SK-N-SH (cell line): ENCODE measurements at regions not wholly inside any gene's neighbourhood (a gene's known extent, or its start where the extent isn't known, plus 50 kb on each side); places are given as distances from the start of the nearest gene placed in this dataset.

ENCODE experiments used
- EZH2phosphoT487 ChIP-seq: fragments of 200-600 bp; sonication (generic); IDR thresholded peaks from 2 replicates; pipeline ENCODE4 v1.6.1; 2017; ENCODE audit warnings: low read depth, mixed run types, mild to moderate bottlenecking, antibody characterized with exemption, moderate library complexity, borderline replicate concordance
- POLR2AphosphoS5 ChIP-seq: IDR thresholded peaks from 2 replicates; pipeline ENCODE4 v1.6.1; 2012; ENCODE audit warnings: low read depth, low read length
- REST ChIP-seq: IDR thresholded peaks from 2 replicates; pipeline ENCODE4 v1.6.1; 2012; ENCODE audit warnings: mild to moderate bottlenecking, low read depth, low read length, moderate library complexity
- RXRA ChIP-seq: IDR thresholded peaks from 2 replicates; pipeline ENCODE4 v1.4.0; 2012; ENCODE audit warnings: low read depth, mild to moderate bottlenecking, borderline replicate concordance
- SMC3 ChIP-seq: IDR thresholded peaks from 2 replicates; pipeline ENCODE4 v1.6.1; 2012; ENCODE audit warnings: low read depth, low read length, improper control_type of control experiment
- TAF1 ChIP-seq: IDR thresholded peaks from 2 replicates; pipeline ENCODE4 v1.6.1; 2012; ENCODE audit warnings: low read depth, mild to moderate bottlenecking, low read length, moderate library complexity, borderline replicate concordance
- ZBTB33 ChIP-seq: IDR thresholded peaks from 2 replicates; pipeline ENCODE4 v1.4.0; 2012; ENCODE audit warnings: low read depth, borderline replicate concordance
- TF ChIP-seq, protein P1 (sequence below): fragments of 200-600 bp; sonication (generic); IDR thresholded peaks from 2 replicates; pipeline ENCODE4 v1.6.1; 2017; ENCODE audit warnings: antibody characterized with exemption, mild to moderate bottlenecking, moderate library complexity
- TF ChIP-seq, protein P2 (sequence below): IDR thresholded peaks from 2 replicates; pipeline ENCODE4 v1.4.0; 2012; ENCODE audit warnings: low read depth
- TF ChIP-seq, protein P3 (sequence below): fragments of 150-350 bp; IDR thresholded peaks from 2 replicates; pipeline ENCODE4 v1.6.1; 2016; ENCODE audit warnings: mild to moderate bottlenecking, low read depth, low read length
- TF ChIP-seq, protein P4 (sequence below): IDR thresholded peaks from 2 replicates; pipeline ENCODE4; 2012

DNA sequence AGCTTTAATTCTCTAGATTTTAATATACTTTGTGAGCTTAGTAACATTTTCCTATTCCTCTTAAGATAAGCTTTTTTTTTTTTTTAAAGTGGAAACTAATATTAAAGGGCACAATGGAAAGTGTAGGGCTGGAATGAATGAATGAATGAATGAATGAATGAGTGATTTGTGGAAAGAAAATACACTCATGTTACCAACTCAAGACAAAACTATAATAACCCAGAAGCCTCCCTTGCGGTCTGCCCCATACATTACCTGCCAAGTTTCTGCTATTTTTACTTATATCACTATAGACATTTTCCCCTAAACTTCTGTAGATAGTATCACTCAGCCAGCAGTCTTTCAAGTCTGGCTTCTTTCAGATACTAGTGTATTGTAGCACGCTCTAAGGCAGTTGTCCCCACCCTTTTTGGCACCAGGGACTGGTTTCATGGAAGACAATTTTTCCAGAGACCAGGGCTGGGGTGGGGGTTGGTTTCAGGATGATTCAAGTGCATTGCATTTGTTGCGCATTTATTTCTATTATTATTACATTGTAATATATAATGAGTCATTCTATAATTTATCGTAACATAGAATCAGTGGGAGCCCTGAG is 932.2 kb downstream of the TBC1D22A start:
- TF ChIP-seq, protein P1, sequence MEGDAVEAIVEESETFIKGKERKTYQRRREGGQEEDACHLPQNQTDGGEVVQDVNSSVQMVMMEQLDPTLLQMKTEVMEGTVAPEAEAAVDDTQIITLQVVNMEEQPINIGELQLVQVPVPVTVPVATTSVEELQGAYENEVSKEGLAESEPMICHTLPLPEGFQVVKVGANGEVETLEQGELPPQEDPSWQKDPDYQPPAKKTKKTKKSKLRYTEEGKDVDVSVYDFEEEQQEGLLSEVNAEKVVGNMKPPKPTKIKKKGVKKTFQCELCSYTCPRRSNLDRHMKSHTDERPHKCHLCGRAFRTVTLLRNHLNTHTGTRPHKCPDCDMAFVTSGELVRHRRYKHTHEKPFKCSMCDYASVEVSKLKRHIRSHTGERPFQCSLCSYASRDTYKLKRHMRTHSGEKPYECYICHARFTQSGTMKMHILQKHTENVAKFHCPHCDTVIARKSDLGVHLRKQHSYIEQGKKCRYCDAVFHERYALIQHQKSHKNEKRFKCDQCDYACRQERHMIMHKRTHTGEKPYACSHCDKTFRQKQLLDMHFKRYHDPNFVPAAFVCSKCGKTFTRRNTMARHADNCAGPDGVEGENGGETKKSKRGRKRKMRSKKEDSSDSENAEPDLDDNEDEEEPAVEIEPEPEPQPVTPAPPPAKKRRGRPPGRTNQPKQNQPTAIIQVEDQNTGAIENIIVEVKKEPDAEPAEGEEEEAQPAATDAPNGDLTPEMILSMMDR = no peak
- TF ChIP-seq REST (no peak), TAF1 (no peak), ZBTB33 (no peak), POLR2AphosphoS5 (no peak), EZH2phosphoT487 (no peak), SMC3 (no peak), RXRA (no peak)
- TF ChIP-seq, protein P2, sequence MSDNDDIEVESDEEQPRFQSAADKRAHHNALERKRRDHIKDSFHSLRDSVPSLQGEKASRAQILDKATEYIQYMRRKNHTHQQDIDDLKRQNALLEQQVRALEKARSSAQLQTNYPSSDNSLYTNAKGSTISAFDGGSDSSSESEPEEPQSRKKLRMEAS = no peak
- TF ChIP-seq, protein P3, sequence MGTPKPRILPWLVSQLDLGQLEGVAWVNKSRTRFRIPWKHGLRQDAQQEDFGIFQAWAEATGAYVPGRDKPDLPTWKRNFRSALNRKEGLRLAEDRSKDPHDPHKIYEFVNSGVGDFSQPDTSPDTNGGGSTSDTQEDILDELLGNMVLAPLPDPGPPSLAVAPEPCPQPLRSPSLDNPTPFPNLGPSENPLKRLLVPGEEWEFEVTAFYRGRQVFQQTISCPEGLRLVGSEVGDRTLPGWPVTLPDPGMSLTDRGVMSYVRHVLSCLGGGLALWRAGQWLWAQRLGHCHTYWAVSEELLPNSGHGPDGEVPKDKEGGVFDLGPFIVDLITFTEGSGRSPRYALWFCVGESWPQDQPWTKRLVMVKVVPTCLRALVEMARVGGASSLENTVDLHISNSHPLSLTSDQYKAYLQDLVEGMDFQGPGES = no peak
- TF ChIP-seq, protein P4, sequence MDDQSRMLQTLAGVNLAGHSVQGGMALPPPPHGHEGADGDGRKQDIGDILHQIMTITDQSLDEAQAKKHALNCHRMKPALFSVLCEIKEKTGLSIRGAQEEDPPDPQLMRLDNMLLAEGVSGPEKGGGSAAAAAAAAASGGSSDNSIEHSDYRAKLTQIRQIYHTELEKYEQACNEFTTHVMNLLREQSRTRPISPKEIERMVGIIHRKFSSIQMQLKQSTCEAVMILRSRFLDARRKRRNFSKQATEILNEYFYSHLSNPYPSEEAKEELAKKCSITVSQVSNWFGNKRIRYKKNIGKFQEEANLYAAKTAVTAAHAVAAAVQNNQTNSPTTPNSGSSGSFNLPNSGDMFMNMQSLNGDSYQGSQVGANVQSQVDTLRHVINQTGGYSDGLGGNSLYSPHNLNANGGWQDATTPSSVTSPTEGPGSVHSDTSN = no peak
